ENCODE measurements at regions not wholly inside any gene's neighbourhood (a gene's known extent, or its start where the extent isn't known, plus 50 kb on each side); places are given as distances from the start of the nearest gene placed in this dataset.

DNA sequence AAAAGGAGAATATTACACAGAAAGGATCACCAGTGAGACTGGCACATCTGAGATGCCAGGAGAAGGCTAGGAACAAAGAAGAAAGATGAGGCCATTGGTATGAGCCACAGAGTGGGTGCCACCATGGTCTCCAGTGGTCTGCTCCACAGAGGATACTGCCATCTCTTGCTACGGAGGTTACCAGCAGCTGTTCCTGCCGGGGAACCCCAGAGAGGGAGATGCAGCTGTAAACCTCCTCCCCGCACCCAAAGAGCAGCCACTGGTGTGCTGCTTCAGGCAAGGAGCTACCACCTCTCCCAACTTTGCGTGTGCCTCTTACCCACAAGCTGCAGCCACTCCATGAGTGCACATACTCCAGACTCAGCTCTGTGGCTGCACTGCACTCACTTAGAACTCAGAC is 201.5 kb upstream of the RTL1 start:
- peak; percentile 12 for DNase-seq (ENCODE audit: low spot score)

DNA sequence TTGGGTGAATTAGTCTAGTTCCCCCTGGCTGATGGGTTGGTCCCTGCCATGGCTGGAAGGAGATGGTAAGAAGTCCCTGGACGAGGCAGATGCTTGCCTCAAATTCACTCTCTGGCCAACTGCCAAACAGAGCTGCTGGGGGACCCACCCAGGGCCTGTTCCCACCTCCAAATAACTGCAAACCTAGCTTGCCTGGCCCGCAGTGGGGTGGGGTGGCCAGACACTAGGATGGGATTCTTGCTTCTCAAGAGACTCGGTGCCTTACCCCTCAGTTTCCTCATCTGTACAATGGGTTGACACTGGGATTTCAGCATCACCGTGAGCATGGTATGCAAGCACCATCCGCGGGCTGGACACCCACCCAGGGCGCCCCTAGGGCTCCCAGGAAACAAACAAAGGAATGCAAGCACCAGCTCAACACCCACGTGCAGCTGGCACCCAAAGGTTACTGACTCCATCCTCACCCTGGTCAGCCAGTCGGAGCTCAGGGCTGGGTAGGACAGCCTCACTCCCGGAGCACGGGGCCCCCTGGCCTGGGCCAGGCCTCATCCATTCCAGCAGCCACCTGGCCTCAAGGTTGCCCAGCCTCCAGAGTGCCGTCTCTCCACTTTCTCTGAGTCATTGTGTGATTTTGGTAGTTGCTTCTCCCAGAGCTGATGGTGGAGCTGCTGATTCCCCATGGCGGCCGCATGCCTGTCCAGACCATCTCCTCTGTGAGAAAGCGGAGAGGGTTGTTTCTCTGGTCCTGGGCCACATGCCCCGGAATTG is 205.2 kb upstream of the RTL1 start:
- peak; percentile 13 for DNase-seq (ENCODE audit: low spot score)

DNA sequence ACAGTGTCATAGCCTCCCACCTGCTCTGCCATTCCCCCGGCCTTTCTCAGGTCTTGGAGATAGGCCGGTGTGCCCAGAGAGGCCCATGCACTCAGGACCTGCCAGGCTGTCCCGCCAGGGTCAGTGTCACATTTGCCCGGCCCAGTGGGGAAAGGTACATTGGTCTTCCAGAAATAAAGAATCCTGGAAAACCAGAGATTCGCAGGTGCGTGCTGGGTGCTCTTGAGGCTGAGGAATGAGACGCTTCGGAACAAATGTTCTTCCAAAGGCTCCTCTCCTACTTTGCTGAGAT is 205.8 kb upstream of the RTL1 start:
- DNase-seq (ENCODE audit: low spot score) = no peak

DNA sequence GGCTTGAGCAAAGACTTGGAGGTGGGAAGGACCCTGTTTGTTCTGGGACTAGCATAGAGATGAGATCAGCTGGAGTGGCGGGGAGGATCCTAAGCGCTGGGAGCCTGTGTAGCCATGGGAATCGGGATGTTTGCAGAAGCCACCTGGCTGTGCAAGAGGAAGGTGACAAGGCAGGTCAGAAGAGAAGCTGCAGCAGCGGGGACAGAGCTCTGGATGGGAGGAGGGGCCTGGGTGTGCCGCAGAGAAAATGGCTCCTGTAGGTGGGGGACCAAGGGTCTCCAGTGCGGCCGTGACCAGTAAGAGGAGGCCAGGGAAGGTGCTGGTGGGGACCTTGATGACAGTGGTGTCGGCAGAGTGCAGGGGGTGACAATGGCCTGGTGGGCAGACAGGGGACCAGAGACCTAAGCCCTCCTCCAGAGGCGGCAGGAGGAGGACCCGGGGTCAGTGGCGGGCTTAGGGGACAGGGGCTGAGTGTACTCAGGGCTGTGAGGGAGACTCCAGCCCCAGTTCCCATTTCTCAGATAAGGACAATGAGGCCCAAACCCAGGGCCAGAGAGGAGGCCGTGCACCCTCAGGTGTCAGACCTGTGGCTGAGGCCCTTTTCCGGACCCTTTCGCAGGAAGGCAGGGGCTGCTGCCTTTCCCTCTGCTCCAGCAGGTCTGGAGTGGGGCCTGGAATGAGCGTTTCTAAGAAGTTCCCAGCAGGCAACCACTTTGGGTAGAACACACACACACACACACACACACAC is 206.6 kb upstream of the RTL1 start:
- DNase-seq (ENCODE audit: low spot score) = peak; percentile 14

DNA sequence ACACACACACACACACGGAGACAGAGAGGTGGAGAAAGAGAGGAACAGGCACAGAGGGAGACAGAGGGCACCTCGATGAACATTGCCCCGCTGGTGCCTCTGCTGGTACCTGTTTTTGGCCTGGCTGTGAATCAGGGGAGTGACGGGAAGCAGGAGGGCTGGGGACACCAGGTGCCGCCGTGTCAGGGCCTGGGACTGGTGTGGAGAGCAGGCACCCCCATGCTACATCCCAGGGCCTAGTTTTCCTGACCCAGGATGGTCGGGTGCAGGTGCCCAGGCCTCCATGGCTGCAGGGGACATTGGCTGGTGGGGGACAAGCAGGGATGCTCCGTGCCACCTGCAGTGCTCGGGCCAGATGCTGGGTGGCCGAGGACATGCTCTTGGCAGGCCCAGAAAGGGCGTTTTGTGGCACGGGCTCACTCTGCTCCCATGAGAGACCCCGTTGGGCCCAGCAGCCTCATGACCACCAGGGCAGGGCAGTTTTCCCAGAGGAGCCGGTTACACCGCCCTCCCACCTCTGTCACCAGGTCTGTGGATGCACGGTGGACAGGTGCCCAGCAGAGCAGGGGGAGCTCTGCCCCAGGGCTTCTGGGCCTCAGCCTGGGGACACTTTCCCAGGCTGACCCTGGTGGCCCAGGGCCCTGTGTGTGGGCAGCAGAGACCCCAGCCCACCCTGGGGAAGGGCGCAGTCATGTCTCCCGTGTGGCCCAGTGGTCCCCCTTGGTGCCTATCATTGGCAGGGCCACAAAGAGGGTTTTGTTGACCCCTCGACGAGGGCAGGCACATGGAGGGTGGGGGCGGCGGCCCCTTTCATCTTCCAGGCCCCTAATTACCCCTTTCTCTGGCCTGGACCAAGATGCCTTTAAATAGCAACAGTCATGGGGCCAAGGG is 207.5 kb upstream of the RTL1 start:
- peak; percentile 14 for DNase-seq (ENCODE audit: low spot score)

DNA sequence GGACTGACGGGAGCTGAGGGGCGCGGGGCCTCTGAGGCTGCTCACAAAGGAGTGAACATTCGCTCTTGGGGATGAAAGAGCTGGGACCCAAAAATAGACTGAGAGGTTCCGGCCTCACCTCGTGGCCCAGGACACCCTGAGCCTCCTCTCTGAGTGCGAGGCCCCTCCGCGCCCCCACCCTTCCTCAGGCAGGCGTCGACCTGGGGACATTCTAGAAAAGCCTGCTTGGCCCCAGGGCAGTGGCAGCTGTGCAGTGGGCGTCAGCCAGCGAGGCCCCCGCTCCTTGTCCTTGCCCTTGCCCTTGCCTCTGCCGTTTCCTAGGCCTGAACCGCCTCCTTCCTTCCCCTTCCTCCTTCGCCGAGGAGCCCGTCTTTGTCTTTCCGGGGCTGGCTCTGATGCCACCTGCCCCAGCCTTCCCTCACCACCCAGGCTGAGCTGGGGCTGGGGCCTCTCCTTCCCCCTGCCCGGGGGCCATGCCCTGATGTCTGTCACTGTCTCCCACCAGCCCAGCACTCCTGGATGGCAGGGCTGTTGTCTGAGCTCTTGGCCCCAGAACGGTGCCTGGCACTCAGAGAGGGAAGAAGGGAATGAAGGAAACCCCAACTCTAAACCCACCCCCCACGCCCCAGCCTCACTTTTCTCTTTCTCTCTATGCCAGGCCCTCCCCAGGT is 208.2 kb upstream of the RTL1 start:
- peak; percentile 17 for DNase-seq (ENCODE audit: low spot score)

DNA sequence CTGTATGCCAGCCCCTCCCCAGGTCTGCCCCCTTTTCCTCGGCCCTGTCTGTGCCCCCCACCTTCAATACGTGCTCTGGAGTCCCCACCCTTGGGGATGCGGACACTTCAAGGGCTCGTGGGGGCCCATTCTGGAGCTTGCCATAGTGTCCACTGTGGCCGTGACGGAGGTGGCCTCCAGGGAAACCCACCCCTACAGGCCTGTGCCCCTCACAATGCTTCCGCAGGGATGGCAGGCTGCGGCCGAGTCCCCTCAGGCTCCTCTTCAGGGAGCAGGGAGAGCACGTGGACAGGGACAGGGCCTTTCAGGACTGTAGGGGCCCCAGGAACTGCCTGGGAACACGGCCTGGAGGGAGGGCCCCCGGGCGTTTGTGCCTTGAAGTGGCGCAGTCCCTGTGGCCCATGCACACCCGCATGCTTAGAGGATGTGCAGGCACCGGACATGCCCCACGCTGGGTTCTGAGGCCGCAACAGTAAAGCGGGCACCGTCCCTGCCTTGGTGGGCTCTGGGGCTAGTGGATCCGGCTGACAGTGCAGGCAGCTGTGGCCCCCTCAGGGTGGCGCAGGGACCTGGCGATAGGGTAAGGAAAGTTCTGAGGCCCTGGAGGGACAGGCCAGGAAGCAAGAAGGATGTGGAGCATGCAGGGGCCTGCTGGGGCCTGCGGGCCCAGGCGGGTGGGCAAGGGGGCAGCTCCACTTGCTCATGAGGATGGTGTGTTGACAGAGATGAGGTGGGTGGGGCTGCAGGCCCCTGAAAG is 209.0 kb upstream of the RTL1 start:
- DNase-seq (ENCODE audit: low spot score) = peak; percentile 14

DNA sequence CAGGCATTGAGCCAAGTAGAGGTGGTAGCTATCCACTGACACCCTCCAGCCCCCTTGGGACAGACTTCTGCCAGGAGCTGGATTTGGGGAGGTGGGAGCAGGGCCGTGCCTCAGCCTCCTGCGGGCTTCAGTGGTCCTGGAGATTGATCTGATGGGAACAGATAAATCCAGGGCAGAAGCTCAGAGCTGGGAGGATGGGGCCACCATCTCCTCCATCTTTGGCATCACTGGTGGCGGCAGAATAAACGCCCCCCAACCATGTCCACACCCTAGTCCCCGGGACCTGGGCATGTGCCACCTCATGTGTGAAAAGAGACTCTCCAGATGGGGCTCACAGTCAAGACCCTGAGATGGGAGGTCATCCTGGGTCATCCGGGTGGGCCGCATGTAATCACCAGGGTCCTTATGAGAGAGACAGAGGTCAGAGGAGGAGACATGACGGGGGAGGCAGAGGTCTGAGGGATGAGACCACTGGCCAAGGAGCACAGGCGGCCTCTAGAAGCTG is 209.6 kb upstream of the RTL1 start:
- peak; percentile 12 for DNase-seq (ENCODE audit: low spot score)

DNA sequence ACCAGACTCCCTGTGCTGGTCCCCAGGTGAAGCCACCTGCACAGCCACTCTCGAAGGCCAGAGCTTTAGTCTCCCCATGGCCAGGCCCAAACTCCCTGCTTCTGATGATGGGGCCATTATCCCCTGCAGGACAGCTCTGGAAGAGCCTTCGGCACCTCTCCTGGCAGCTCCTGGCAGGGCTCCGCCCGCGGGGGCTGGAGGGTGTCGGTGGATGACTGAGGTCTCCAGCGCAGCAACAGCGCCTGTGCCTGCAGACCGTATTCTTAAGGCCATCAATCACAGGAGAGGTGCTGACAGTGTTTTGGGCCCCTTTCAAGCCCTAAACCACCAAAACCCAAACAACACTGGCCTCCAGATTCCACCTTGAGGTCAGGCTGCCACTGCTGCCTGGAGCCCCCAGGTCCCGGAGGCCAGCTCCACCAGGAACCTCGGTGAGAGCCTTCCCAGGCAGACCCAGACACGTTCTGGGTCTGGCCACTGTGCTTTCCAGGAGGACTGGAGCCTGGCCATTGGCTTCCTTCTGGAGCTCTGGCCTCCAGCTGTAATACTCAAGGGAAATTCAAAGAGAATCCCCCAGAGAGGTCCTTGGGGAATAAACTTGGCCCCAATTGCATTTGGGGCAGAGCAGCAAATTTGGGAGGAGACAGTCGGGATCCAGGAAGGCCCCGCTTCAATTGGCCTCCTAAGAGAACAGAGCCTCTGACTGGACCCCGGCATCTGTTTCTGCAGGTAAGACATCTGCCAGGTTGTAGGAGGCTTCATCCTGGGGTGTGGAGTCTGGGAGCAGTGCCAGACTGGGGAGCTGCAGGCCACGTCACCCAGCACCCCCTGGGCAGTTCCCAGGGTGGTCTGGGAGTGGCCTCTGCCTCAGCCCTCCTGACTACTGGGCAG is 210.6 kb upstream of the RTL1 start:
- DNase-seq (ENCODE audit: low spot score) = peak; percentile 14

DNA sequence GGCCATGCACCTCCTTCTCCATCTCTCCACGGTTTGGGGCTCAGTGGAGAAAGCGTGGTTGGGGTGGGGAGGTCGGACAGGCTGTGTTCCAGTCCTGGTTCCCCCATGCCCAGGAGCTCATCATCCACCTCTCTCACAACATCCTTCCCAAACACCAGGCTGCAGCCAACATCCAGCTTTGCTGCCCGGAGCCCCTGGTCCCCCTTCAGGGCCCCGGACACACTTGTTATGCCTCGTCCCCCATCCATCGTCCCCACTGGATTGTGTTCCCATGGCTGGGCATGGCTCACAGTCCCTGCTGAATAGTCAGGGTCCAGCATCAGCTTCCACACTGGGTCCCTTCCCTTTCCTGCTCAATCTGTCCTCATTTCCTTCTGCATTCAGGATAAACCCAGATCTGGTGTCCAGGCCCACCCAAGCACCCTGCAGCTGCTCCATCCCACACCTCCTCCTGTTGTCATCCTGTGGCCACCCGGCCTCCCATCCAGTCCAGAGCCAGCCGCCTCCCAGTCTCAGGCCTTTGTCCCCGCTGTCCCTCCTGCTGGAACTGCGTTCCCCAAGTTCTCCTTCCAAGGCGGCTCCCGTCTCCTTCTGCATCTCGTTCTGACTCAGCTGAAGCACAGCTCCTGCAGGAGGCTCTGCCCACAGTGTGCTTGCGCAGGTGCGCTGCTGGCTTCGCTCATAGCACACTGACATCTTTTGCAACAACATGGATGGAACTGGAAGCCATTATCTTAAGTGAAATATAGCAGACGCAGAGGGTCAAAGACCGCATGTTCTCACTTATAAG is 211.4 kb upstream of the RTL1 start:
- peak; percentile 15 for DNase-seq (ENCODE audit: low spot score)

DNA sequence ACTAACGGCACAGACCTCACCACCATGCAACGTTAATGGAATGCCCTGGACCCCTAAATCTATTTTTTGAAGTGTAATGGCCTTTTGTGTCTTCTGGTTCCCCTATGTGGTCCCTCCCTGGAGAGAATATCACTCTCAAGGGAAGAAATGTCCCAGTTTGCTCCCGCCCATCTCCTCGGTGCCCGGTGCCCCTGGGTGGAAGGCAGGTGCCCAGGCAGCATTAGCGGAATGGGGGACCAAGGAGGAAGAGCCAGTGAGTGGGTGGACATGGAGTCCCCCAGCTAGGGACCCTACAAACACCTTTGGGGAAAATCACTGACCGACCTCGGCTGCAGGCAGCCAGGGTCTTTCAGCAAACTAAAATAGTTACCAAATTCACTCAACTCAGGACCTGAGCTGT is 212.1 kb upstream of the RTL1 start:
- peak; percentile 9 for DNase-seq (ENCODE audit: low spot score)

DNA sequence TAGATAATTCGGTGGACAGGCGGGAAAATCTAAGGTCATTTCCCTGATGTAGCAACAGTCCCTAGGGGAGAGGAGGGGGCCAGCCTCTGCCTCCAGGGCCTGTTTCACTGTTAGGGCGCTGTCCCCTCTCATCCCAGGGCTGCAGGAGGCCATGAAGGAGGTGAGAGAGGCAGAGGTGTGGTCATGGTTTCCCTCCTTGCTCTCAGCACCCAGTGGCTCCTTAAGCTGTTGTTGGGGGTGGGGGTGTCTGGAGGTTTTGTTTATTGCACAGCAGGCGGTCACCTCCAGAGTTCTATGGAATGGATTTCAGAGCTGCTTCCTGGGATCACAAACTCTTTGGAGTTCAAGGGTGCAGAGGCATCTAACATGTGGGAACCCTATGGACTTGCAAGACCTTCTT is 212.5 kb upstream of the RTL1 start:
- DNase-seq (ENCODE audit: low spot score) = peak; percentile 4

DNA sequence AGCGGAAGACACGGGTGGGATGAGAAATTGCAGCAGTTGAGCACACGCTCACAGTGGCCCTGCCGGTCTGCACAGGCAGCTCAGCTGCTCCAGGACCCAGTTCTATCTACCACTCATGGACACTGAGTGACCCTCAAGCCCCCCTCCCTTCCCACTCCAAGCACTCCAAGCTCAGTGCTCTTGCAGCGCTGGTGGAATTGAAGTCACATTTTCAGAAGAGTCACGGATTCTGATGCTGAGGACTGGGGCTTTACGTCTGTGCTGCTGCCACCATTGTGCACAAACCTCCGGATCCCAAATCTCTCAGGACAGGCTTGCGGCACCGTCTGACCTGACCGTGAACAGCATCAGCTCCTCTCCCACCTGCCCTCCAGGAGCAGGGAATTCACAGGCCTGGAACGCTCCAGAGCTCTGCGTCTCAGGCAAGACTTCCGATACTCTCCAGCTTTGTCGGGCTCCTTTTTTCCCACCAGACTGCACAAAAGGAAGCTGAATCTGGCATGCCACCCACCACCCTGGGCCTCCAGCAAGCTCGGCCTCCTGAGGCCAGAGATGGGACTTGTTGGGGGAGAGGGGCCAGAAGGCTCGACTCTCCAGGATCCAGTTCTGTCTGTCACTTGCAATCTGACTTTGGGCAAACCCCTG is 213.1 kb upstream of the RTL1 start:
- peak; percentile 11 for DNase-seq (ENCODE audit: low spot score)

DNA sequence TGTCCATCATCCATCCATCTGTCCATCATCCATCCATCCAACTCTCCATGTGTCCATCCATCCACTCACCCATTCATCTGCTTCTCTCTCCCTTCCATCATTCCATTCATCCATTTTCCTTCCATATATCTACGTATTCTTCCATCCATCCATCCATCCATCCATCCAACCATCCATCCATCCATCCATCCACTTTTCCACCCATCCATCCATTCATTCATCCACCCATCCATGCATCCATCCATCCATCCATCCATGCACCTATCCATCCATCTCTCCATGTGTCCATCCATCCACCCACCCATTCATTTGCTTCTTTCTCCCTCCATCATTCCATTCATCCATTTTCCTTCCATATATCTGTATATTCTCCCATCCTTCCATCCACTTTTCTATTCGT is 214.0 kb upstream of the RTL1 start:
- DNase-seq (ENCODE audit: low spot score) = no peak

DNA sequence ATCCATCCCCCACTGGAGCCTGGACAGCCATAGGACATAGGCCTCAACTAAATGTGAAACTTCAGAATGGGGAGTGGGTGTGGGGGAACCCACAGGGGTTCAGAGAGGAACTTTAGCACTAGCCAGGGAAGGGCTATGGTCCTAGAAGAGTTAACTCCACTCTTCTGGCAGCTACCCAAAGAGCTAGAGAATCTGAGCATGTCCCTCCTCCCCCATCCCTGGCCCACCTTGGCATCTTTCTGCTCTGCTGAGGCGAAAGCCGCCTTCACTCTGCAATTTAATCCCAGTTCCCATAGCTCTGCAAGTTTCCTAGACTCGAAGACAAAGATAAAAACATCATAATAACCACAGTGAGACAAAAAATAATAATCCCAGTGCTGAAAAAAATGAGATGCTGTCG is 214.7 kb upstream of the RTL1 start:
- peak; percentile 4 for DNase-seq (ENCODE audit: low spot score)

DNA sequence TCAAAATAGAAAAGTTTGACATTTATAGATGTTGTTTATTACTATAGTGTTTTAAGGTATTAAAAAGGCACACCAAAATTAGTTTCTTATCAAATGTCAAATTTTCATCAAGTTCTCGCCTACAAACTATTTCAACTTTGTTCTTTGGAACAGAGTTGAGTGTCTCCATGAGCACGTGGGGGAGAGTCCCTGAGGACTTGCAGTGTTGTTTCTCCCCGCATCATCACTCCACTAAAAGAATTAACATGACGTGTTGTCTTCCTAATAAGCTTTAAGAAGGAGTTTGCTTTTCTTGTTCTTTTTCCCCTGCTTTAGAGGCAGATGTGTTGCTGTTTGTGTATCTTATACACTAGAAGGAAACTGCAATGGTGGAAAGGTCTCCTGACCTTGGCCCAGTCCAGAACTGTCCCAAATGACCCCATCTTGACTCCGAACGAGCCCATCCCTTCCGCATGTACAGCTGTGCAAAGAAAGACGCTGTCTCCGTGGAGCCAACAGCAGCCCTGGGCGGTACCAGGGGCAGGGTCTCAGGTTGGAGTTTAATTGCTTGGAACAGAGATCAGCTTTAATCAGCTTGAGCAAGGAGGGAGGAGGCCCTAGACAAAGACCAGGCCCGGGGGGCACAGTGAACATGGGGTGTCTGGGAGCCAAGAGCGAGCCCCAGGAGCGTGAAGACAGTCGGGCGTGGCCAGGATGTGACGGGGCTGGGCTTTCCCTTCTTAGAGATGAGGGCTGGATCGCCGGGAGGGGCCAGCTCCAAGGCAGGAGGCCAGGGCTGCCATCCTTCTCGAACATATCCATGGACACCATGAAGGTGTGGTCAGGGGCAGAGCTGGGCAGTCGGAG is 215.4 kb upstream of the RTL1 start:
- DNase-seq (ENCODE audit: low spot score) = peak; percentile 17

DNA sequence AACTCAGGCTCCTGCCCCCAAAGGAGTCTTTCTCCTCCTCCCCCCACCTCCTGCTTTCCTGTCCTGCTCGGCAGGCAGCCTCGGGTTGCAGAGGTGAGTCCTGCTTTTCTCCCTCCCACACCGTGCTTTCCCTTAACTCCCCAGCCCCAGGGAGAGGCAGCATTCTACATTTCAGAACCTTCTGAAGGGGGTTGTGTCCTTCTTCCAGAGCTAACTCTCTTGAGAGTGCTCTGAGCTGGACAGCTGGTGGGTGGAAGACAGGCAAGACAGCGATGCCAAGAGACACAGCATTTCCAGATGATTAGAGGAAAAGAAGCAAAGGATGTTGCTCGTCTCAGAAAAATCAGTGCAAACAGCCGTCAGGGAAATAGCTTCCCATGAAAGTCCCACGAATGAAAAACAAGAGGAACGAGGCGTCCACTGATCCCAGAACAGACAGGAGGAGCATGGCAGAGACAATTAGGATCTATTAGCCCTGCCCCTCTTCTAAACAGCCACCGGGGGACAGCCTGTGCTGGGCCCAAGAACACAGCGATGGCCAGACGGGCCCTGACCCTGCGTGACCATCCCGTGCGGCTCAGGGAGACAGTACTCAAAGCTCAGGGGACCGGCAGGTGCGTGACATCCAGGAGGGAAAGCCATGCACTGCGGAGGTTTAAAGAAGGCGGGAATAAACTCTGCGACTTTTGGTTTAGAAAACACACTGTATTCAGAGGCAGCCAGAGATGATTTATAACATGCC is 216.5 kb upstream of the RTL1 start:
- peak; percentile 25 for DNase-seq (ENCODE audit: low spot score)

All from D341Med (cell line).